WI38 (cell line): ENCODE measurements at regions not wholly inside any gene's neighbourhood (a gene's known extent, or its start where the extent isn't known, plus 50 kb on each side); places are given as distances from the start of the nearest gene placed in this dataset.

Source experiments
- H3K4me3 ChIP-seq: 2 replicates; pipeline ENCODE4 v1.5.1; 2011; ENCODE audit warnings: low read depth, mild to moderate bottlenecking, control low read depth, low read length
- CTCF ChIP-seq: IDR thresholded peaks from 2 replicates; pipeline ENCODE4 v1.5.1; 2012; ENCODE audit warnings: low read depth, mild to moderate bottlenecking, control low read depth, low read length

DNA sequence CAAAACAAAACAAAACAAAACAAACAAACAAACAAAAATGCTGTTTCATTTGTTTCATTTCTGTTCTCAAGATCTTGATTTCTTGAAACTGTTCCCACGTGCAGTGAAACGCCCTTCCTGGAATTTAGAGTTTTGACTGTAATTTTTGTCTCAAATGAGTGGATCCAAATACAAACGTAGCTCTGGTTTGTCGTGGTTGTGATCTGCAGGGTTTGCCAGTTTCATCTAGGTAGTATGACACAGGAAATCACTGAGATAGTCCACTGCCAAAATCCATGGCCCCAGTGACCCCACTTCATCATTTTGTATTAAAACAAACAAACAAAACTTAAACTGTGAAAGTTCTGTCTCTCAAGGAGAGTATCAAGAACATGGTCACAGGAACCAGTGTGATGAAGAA is 838.6 kb downstream of the BCL11B start:
- no peak for TF ChIP-seq CTCF
- H3K4me3 ChIP-seq, result no peak overlapping the region

DNA sequence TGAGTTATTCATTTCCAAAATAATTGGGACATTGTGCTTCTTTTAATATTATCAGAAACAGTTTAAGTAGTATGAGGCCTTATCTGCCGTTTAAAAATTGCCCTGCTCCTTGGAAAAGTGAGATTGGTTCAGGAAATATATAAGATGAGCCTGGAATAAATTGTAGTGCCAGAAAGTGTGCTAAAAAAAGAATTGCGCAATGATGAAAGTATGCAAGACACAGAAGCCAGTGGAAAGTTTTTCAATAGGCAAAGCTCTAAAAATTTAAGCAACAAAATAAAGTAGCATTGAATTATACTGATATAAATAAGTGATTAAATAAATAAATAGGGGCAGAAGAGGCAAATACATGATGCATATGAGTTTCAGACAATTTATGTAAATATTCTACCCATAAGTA is 834.9 kb downstream of the BCL11B start:
- H3K4me3 ChIP-seq, result no peak overlapping the region
- TF ChIP-seq CTCF, result no peak

DNA sequence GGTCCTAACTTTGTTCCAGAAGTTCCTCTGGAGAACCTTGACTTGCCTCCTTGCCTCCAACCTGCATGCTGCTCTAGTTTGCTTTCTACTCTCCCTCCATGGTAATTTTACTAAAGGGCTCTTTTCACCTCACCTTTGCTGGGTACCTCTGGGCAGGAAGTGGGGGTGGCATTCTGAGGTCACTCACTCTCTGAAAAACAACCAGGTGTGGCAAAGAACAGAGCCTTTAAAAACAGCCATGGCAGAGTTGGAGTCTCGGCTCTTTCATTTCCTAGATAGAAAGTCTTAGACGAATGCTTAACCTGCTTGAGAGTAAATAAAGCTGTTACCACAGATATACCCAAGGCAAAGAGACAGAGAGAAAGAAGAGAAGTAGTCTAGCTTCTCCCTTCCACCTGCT is 827.9 kb downstream of the BCL11B start:
- TF ChIP-seq CTCF, result no peak
- no peak overlapping the region for H3K4me3 ChIP-seq

DNA sequence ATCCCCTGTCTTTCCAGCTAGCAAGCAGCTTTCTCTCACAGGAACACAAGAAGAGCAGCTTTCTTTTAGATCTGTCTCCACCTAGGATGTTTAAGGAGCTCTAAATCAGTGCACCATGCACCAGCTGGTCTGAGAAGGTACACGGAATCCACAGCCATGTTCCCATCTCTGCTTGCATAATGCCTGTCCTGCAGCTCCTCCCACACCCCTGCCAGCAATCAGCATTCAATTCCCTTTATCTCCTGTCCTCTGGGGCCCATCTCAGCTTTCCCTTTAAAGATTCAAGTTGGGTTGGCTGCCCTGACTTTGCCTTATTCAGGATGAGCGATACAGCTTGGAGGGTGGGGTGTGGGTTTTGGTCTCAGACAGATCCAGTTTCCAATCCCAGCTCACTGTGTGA is 826.3 kb downstream of the BCL11B start:
- H3K4me3 ChIP-seq, result no peak overlapping the region
- no peak for TF ChIP-seq CTCF

- TF ChIP-seq CTCF, result no peak
- no peak overlapping the region for H3K4me3 ChIP-seq
Observed at GRCh38 chr14:98446508-98446907, 825.5 kb downstream of the BCL11B start.

DNA sequence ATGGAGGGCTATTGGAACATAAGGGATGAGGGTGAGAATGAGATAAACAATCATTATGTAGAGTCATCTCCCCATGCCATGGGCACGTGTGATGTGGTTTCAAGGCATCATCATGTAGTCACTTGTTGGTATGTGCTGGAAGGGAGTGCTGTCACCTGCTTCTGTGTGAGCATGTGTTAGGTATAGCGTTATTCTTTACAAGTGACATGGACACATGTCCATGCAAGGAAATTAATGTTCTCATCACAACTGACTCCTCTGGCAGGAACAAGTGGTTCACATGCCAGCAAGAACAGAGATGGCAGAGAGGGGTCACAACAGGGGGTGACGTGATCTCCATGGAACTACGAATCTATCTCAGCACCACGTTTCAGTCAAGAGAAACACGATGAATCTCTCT is 815.8 kb downstream of the BCL11B start:
- no peak overlapping the region for H3K4me3 ChIP-seq

GRCh38 chr14:98458702-98459101 is 813.3 kb downstream of the BCL11B start:
- TF ChIP-seq CTCF, result no peak
- no peak overlapping the region for H3K4me3 ChIP-seq

More for the DNA sequence above, 815.8 kb downstream of the BCL11B start:
- TF ChIP-seq CTCF, result no peak
